ENCODE measurements at regions not wholly inside any gene's neighbourhood (a gene's known extent, or its start where the extent isn't known, plus 50 kb on each side); places are given as distances from the start of the nearest gene placed in this dataset.

GRCh38 chr10:4022473-4022872 lies 237.5 kb upstream of the KLF6 start:
- POLR2A ChIA-PET = no interaction called here

GRCh38 chr10:4020631-4021030 lies 235.6 kb upstream of the KLF6 start:
- POLR2A ChIA-PET = no interaction called here
- H3K4me3 ChIP-seq (ENCODE audit: low read depth, low read length) = no peak overlapping the region
- TF ChIP-seq CTCF (IDR thresholded peaks at IDR 0.05; ENCODE audit: insufficient read depth, low read depth, low read length) = no peak

More at GRCh38 chr10:4022473-4022872, 237.5 kb upstream of the KLF6 start:
- peak; percentile 54 for DNase-seq (ENCODE audit: low read depth)
- H3K36me3 ChIP-seq (ENCODE audit: control insufficient read depth, insufficient read depth, low read length) = no peaks in the 10 kb centered on the region
- CTCF ChIA-PET = no interaction called here
- no peaks in the 10 kb centered on the region for H3K27me3 ChIP-seq (ENCODE audit: control insufficient read depth, insufficient read depth, low read length)
- no peak for TF ChIP-seq CTCF (IDR thresholded peaks at IDR 0.05; ENCODE audit: insufficient read depth, low read depth, low read length)
- no peak overlapping the region for H3K4me3 ChIP-seq (ENCODE audit: low read depth, low read length)

GRCh38 chr10:4018054-4018511 lies 233.1 kb upstream of the KLF6 start:
- no peaks in the 10 kb centered on the region for H3K36me3 ChIP-seq (ENCODE audit: control insufficient read depth, insufficient read depth, low read length)
- TF ChIP-seq CTCF (IDR thresholded peaks at IDR 0.05; ENCODE audit: insufficient read depth, low read depth, low read length) = no peak
- ChIA-PET POLR2A (no interaction called here), CTCF (no interaction called here)
- no peak overlapping the region for H3K4me3 ChIP-seq (ENCODE audit: low read depth, low read length)
- no peaks in the 10 kb centered on the region for H3K27me3 ChIP-seq (ENCODE audit: control insufficient read depth, insufficient read depth, low read length)
- DNase-seq (ENCODE audit: low read depth) = no peak

More at GRCh38 chr10:4020631-4021030, 235.6 kb upstream of the KLF6 start:
- no peaks in the 10 kb centered on the region for H3K27me3 ChIP-seq (ENCODE audit: control insufficient read depth, insufficient read depth, low read length)
- H3K36me3 ChIP-seq (ENCODE audit: control insufficient read depth, insufficient read depth, low read length) = no peaks in the 10 kb centered on the region
- CTCF ChIA-PET = interaction anchor here (0.6 kb wide), 1 partner anchor 555 kb away, joined by 3 read pairs; no protein-coding TSS in a partner anchor
- no peak for DNase-seq (ENCODE audit: low read depth)

- CTCF ChIA-PET = interaction anchor here (1.4 kb wide), 1 partner anchor 10 kb away, joined by 3 read pairs; no protein-coding TSS in a partner anchor
These were observed 232.3 kb upstream of the KLF6 start for GRCh38 chr10:4017336-4017735.

GRCh38 chr10:4016214-4016740 lies 231.3 kb upstream of the KLF6 start:
- ChIA-PET CTCF (interaction anchor here (0.6 to 1.4 kb wide), 3 partner anchors 9 to 550 kb away, joined by 3 to 4 read pairs (median 4); no protein-coding TSS in a partner anchor), POLR2A (no interaction called here)

More at GRCh38 chr10:4017336-4017735, 232.3 kb upstream of the KLF6 start:
- Histone ChIP-seq H3K27me3 (ENCODE audit: control insufficient read depth, insufficient read depth, low read length) (no peaks in the 10 kb centered on the region), H3K4me3 (ENCODE audit: low read depth, low read length) (no peak overlapping the region), H3K36me3 (ENCODE audit: control insufficient read depth, insufficient read depth, low read length) (no peaks in the 10 kb centered on the region)
- POLR2A ChIA-PET = no interaction called here
- no peak for DNase-seq (ENCODE audit: low read depth)
- TF ChIP-seq CTCF (IDR thresholded peaks at IDR 0.05; ENCODE audit: insufficient read depth, low read depth, low read length) = no peak

More at GRCh38 chr10:4016214-4016740, 231.3 kb upstream of the KLF6 start:
- no peak for TF ChIP-seq CTCF (IDR thresholded peaks at IDR 0.05; ENCODE audit: insufficient read depth, low read depth, low read length)
- Histone ChIP-seq H3K36me3 (ENCODE audit: control insufficient read depth, insufficient read depth, low read length) (no peaks in the 10 kb centered on the region), H3K27me3 (ENCODE audit: control insufficient read depth, insufficient read depth, low read length) (no peaks in the 10 kb centered on the region), H3K4me3 (ENCODE audit: low read depth, low read length) (no peak overlapping the region)
- no peak for DNase-seq (ENCODE audit: low read depth)
